Panc1 (cell line): ENCODE measurements at regions not wholly inside any gene's neighbourhood (a gene's known extent, or its start where the extent isn't known, plus 50 kb on each side); places are given as distances from the start of the nearest gene placed in this dataset.

Experiments
- ATAC-seq: fragments of 200-7000 bp; cut with Tn5 transposase; 2 replicates; pipeline ENCODE4 v1.9.1; 2020; ENCODE audit warnings: mild to moderate bottlenecking, moderate library complexity
- BruUV-seq: library from RNA; stranded (reverse); fragments of 400-500 nt; replicated peaks from 2 replicates; lab custom pipeline; 2021; lab: Mats Ljungman, UMichigan
- CTCF ChIA-PET: fragments of 300-600 bp; sonication (Branson Sonifier 250); formaldehyde crosslinking; loops from one replicate; lab custom pipeline; 2022; ENCODE audit warnings: antibody characterized with exemption; lab: Charles Lee
- POLR2A ChIA-PET: fragments of 300-600 bp; sonication (Branson Sonifier 250); formaldehyde crosslinking; loops from one replicate; lab custom pipeline; 2022; ENCODE audit warnings: antibody characterized with exemption; lab: Charles Lee
- DNase-seq: peaks from one replicate; pipeline ENCODE4 v3.0.0-alpha.2; 2010; ENCODE audit warnings: low read depth, low spot score
- H3K27ac ChIP-seq: 2 replicates; pipeline ENCODE4 v1.5.1; 2011; ENCODE audit warnings: mild to moderate bottlenecking, low read length, inconsistent platforms
- H3K27me3 ChIP-seq: fragments of 200-500 bp; sonication (Bioruptor generic); 2 replicates; pipeline ENCODE4 v1.6.0; 2014; ENCODE audit warnings: low read length, inconsistent platforms; ENCODE audit not compliant: control insufficient read depth, insufficient read depth
- H3K36me3 ChIP-seq: fragments of 200-500 bp; sonication (Bioruptor generic); 2 replicates; pipeline ENCODE4 v1.5.1; 2014; ENCODE audit warnings: inconsistent platforms, mild to moderate bottlenecking, low read length, moderate library complexity; ENCODE audit not compliant: control insufficient read depth, insufficient read depth
- H3K4me1 ChIP-seq: 2 replicates; pipeline ENCODE4 v1.5.1; 2011; ENCODE audit warnings: inconsistent platforms, mild to moderate bottlenecking, low read length, moderate library complexity; ENCODE audit not compliant: control insufficient read depth, insufficient read depth
- H3K4me3 ChIP-seq, 2 experiments: 2 replicates each; pipeline ENCODE4 v1.5.1; 2011 to 2012; ENCODE audit warnings: low read depth in 2 of 2, low read length in 2 of 2, mild to moderate bottlenecking in 2 of 2, inconsistent platforms in 1 of 2, moderate library complexity in 1 of 2
- H3K9me3 ChIP-seq: fragments of 200-500 bp; sonication (Bioruptor generic); 2 replicates; pipeline ENCODE4 v1.5.1; 2014; ENCODE audit warnings: low read depth, mild to moderate bottlenecking, inconsistent platforms, low read length, moderate library complexity; ENCODE audit not compliant: control insufficient read depth, insufficient read depth
- POLR2AphosphoS5 ChIP-seq: IDR thresholded peaks from 2 replicates; pipeline ENCODE4 v1.6.1; 2012; ENCODE audit warnings: mild to moderate bottlenecking, low read depth, low read length, moderate library complexity
- SIN3A ChIP-seq: IDR thresholded peaks from 2 replicates; pipeline ENCODE4 v1.6.1; 2012; ENCODE audit warnings: low read depth, mild to moderate bottlenecking, low read length, moderate library complexity, borderline replicate concordance; ENCODE audit not compliant: insufficient read depth
- TCF7L2 ChIP-seq: IDR thresholded peaks from 2 replicates; pipeline ENCODE4 v1.6.1; 2011; ENCODE audit warnings: mild to moderate bottlenecking, low read depth, low read length, inconsistent platforms
- in situ Hi-C: cut with HindIII; loops from 2 replicates; pipeline ENCODE4 v1.10.0; 2016; ENCODE audit warnings: low sequenced_read_pairs, low pct_unique_long_range_greater_than_20kb
- intact Hi-C: fragments of 100-400 bp; cut with micrococcal nuclease; formaldehyde crosslinking; loops from one replicate; pipeline ENCODE4 v1.10.0; 2022; ENCODE audit not compliant: unreplicated experiment
- TF ChIP-seq, protein P1 (sequence below), 2 experiments: IDR thresholded peaks; 2 replicates each; pipeline ENCODE4 v1.6.1; 2011 to 2012; ENCODE audit warnings: low read depth in 2 of 2, control low read depth in 1 of 2, low read length in 1 of 2, mild to moderate bottlenecking in 1 of 2, moderate library complexity in 1 of 2; ENCODE audit not compliant: insufficient read depth in 1 of 2
- TF ChIP-seq, protein P2 (sequence below): fragments of 450-650 bp; IDR thresholded peaks from 2 replicates; pipeline ENCODE4 v1.5.1; 2017; ENCODE audit warnings: mild to moderate bottlenecking

DNA sequence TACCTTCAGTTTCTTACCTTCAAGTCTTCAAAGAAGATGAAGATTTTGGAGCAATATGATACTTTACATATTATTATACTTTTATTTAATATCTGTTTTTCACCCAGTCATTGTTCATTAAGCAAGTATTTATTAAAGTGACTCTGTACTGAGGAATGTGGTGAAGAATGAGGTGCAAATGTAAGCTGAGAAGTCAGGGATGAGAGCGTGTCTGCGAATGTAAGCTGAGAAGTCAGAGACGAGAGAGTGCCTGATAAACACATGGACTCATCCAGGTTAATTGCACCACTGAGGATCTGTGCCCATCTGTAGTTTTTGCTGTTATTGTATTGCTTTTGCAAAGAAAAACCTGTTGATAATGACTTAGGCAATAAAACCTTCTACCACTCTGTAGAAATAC is 211.9 kb upstream of the FAR2 start:
- no peak overlapping the region for H3K27ac ChIP-seq
- no peaks in the 10 kb centered on the region for H3K27me3 ChIP-seq
- no TSS peak for BruUV-seq
- in situ Hi-C loops (no loop called here), intact Hi-C loops (no loop called here)
- no peak for ATAC-seq
- H3K36me3 ChIP-seq: no peaks in the 10 kb centered on the region
- no peak overlapping the region for H3K4me3 ChIP-seq
- no peaks in the 10 kb centered on the region for H3K9me3 ChIP-seq
- no peak for DNase-seq
- TF ChIP-seq POLR2AphosphoS5 (no peak), SIN3A (no peak), TCF7L2 (no peak)
- TF ChIP-seq, protein P1, sequence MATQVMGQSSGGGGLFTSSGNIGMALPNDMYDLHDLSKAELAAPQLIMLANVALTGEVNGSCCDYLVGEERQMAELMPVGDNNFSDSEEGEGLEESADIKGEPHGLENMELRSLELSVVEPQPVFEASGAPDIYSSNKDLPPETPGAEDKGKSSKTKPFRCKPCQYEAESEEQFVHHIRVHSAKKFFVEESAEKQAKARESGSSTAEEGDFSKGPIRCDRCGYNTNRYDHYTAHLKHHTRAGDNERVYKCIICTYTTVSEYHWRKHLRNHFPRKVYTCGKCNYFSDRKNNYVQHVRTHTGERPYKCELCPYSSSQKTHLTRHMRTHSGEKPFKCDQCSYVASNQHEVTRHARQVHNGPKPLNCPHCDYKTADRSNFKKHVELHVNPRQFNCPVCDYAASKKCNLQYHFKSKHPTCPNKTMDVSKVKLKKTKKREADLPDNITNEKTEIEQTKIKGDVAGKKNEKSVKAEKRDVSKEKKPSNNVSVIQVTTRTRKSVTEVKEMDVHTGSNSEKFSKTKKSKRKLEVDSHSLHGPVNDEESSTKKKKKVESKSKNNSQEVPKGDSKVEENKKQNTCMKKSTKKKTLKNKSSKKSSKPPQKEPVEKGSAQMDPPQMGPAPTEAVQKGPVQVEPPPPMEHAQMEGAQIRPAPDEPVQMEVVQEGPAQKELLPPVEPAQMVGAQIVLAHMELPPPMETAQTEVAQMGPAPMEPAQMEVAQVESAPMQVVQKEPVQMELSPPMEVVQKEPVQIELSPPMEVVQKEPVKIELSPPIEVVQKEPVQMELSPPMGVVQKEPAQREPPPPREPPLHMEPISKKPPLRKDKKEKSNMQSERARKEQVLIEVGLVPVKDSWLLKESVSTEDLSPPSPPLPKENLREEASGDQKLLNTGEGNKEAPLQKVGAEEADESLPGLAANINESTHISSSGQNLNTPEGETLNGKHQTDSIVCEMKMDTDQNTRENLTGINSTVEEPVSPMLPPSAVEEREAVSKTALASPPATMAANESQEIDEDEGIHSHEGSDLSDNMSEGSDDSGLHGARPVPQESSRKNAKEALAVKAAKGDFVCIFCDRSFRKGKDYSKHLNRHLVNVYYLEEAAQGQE (IDR thresholded peaks at IDR 0.05; ENCODE audit: insufficient read depth in 1 of 2, low read depth in 2 of 2, low read length in 1 of 2): no peak
- TF ChIP-seq, protein P2, sequence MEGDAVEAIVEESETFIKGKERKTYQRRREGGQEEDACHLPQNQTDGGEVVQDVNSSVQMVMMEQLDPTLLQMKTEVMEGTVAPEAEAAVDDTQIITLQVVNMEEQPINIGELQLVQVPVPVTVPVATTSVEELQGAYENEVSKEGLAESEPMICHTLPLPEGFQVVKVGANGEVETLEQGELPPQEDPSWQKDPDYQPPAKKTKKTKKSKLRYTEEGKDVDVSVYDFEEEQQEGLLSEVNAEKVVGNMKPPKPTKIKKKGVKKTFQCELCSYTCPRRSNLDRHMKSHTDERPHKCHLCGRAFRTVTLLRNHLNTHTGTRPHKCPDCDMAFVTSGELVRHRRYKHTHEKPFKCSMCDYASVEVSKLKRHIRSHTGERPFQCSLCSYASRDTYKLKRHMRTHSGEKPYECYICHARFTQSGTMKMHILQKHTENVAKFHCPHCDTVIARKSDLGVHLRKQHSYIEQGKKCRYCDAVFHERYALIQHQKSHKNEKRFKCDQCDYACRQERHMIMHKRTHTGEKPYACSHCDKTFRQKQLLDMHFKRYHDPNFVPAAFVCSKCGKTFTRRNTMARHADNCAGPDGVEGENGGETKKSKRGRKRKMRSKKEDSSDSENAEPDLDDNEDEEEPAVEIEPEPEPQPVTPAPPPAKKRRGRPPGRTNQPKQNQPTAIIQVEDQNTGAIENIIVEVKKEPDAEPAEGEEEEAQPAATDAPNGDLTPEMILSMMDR: no peak
- no peaks in the 10 kb centered on the region for H3K4me1 ChIP-seq
- ChIA-PET POLR2A (no interaction called here), CTCF (no interaction called here)

DNA sequence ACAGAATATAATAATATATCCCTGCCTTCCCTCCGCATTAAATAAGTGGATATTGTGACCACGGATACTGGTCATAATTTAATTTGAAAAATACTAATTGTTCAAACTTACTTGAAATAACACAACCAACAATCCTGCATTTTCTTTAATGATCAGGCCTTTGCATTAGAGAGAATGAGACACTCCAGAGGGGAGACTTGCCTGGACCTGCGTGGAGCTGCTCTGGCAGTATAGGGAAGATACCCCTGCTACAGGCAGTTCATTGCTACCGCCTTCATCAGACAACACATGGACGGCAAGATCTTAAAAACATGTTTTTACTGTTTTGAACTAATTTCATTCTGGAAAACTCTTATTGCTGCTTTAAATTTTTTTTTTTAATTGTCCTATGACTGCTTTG is 211.0 kb upstream of the FAR2 start:
- in situ Hi-C loops (no loop called here), intact Hi-C loops (no loop called here)
- no TSS peak for BruUV-seq
- no peaks in the 10 kb centered on the region for H3K9me3 ChIP-seq
- no peak for DNase-seq
- no peak overlapping the region for H3K27ac ChIP-seq
- no peak overlapping the region for H3K4me3 ChIP-seq
- ATAC-seq: no peak
- no peaks in the 10 kb centered on the region for H3K27me3 ChIP-seq
- ChIA-PET POLR2A (no interaction called here), CTCF (no interaction called here)
- H3K4me1 ChIP-seq: no peaks in the 10 kb centered on the region
- no peaks in the 10 kb centered on the region for H3K36me3 ChIP-seq
- TF ChIP-seq, protein P1 (IDR thresholded peaks at IDR 0.05; ENCODE audit: insufficient read depth in 1 of 2, low read depth in 2 of 2, low read length in 1 of 2): no peak
- TF ChIP-seq, protein P2: no peak
- TF ChIP-seq TCF7L2: no peak
- no peak for TF ChIP-seq POLR2AphosphoS5
- no peak for TF ChIP-seq SIN3A
